GM12878 (cell line): ENCODE measurements at regions not wholly inside any gene's neighbourhood (a gene's known extent, or its start where the extent isn't known, plus 50 kb on each side); places are given as distances from the start of the nearest gene placed in this dataset.

Source experiments
- ATF2 ChIP-seq: IDR thresholded peaks from 2 replicates; pipeline ENCODE4 v1.6.1; 2012; ENCODE audit warnings: low read length, inconsistent platforms
- PBX3 ChIP-seq: IDR thresholded peaks from 2 replicates; pipeline ENCODE4 v1.6.1; 2011; ENCODE audit warnings: mild to moderate bottlenecking, low read depth, low read length, moderate library complexity; ENCODE audit not compliant: insufficient replicate concordance
- POLR2A ChIP-seq: IDR thresholded peaks from 2 replicates; pipeline ENCODE4 v1.6.1; 2011; ENCODE audit warnings: low read depth, mild to moderate bottlenecking, low read length

GRCh38 chr3:118736107-118736506, 298.5 kb downstream of the IGSF11 start:
- TF ChIP-seq POLR2A (no peak), ATF2 (no peak), PBX3 (no peak)
